Loucy (cell line): ENCODE measurements at regions not wholly inside any gene's neighbourhood (a gene's known extent, or its start where the extent isn't known, plus 50 kb on each side); places are given as distances from the start of the nearest gene placed in this dataset.

Experiments
- CTCF ChIP-seq: fragments of 200-600 bp; sonication (generic); conservative IDR thresholded peaks from 2 replicates; pipeline ENCODE4 v1.5.1; 2014; ENCODE audit warnings: mild to moderate bottlenecking, antibody characterized with exemption, low read length
- EZH2phosphoT487 ChIP-seq: fragments of 200-600 bp; IDR thresholded peaks from 2 replicates; pipeline ENCODE4 v1.6.1; 2018; ENCODE audit warnings: antibody characterized with exemption, mild to moderate bottlenecking, moderate library complexity, borderline replicate concordance

- no peak for TF ChIP-seq CTCF
- TF ChIP-seq EZH2phosphoT487: no peak
Observed at GRCh38 chr5:63293317-63293716, 668.9 kb downstream of the HTR1A start.
